Stimulated activated CD8-positive, alpha-beta memory T cell treated with anti-CD3 and anti-CD28 coated beads, Interleukin-2, amount 100 ng/mL, for 1 hour (primary cell): ENCODE measurements at regions not wholly inside any gene's neighbourhood (a gene's known extent, or its start where the extent isn't known, plus 50 kb on each side); places are given as distances from the start of the nearest gene placed in this dataset.
"Not testable (repeated sequence)": the region's sequence is repeated elsewhere in the genome, so short reads cannot be mapped to it uniquely, and the experiment has no call there.

Experiments
- DNase-seq, 2 donors: peaks; one replicate each; pipeline ENCODE4 v3.0.0-alpha.2; 2020; ENCODE audit warnings: low read depth in 2 of 2

DNA sequence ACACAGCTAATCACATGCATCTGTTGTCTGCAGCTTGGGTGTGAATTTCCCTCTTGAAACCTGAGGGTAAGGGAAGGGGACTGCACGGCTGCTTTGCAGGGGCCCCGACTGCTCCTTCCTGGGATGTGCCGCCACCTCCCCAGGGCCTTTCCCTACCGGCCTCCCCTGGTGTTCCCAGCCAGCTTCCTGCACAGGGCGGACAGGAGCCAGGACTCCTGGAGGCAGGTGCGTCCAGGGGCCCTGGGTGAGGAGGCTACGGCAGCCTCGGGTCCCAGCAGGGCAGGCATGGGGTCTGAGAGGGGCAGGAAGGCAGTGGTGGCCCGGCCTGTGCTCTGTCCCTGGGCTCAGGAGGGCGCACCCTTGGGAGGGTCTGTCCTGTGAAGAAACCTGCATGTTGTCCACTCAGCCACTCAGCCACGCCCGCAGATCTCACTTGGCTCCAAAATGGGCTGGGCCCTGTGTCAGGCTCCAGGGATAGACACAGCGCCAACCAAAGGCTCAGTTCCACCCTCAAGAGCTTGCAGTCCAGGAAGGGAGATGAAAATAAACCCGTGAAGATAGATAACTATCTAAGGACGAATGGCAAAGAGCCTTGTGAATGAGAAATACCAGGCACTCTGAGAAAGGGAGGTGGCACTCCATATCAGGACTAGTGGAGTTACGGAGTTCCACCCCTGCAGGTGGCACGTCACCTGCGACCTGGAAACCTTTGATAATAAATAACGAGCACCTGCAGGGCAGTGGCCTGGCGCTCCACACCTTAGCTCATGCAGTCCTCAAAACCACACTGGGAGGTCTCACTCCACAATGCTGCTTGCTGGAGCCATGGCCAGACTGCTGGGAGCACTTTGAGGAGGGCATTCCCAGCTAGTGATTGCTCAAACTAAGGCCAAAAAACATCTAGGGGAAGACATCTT lies 427.4 kb downstream of the AACS start:
- DNase-seq, result no peak

DNA sequence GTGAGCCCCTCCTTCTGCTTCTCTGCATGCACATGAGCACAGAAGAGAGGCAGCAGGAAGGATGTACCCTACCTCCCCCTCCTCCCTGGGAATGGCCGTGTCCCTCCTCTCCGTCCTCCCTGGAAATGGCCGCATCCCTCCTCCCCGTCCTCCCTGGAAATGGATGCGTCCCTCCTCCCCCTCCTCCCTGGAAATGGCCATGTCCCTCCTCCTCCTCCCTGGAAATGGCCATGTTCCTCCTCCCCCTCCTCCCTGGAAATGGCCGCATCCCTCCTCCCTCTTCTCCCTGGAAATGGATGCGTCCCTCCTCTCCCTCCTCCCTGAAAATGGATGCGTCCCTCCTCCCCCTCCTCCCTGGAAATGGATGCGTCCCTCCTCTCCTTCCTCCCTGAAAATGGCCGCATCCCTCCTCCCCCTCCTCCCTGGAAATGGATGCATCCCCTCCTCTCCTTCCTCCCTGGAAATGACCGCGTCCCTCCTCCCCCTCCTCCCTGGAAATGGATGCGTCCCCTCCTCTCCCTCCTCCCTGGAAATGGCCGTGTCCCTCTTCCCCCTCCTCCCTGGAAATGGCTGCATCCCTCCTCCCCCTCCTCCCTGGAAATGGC lies 428.6 kb downstream of the AACS start:
- no peak for DNase-seq

DNA sequence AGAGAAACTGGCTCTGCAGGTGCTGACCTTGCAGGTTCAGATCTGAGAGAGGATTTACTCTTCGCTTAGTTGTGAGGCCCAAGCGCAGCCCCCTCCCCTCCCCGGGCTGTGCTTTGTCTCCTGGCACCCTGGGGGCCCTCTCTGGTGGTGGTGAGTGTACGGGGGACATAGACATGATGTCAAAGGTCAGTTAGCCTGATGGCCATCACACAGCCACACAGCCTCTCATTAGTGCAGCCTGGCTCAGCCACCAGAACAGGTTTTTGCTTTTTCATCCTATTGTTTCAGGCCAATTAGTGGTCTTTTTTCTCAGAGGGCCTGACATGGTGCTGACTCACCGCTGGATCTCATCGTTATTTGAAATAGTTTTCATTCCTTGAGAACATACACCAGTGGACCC lies 437.9 kb downstream of the AACS start:
- DNase-seq, result no peak

DNA sequence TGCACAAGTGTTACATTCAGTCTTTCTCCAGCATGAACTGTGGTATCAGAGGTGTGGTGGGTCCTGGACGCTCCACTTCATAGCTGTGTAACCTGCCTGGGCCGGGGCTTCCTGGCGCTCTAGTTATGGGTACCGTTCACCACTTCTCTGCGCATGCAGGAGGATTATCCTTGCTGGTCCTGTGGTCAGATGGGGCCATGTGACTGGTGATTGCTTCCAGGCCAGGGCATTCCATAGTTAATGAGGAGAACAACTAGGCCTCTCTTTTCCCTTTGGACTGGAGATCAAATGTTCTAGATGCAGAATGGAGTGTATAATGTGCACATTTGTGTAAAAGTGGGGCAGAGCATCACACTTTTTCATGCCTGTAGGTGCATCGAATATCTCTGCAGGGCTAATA lies 444.0 kb downstream of the AACS start:
- DNase-seq, result no peak

DNA sequence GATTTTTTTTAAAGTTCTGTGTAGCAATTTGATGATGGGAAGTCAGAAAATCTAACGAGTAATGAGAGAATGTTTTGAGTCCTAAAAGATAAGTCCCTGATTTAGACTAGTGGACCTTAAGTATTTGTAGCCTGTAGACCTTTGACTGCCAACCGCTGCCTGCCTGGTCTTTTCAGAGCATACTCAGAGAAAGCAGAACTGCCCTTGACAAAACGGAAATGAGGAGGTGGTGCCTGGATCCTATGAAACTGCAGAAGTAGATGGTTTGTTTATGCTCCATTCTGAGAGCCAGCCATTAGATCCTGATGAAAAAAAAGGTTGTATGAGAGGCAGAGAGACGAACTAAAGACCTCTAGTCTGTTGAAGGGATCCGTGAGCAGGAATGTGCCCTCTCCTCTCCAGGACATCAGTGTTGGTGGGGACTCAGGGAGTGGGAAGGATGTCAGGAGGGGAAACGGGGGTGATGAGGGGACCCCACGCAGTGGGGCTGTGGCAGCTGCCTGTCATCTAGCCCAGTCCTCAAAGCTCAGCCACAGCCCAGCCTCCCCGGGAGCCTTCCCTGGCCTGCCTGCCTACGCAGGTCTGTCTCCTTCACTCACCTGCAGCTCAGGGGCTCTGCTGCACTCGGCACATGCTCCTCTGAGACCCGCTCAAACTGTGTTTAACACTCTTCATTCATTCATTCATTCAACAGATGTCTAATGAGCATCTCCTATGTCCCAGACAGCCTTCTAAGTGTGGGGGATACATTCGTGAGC lies 447.5 kb downstream of the AACS start:
- DNase-seq, result no peak

DNA sequence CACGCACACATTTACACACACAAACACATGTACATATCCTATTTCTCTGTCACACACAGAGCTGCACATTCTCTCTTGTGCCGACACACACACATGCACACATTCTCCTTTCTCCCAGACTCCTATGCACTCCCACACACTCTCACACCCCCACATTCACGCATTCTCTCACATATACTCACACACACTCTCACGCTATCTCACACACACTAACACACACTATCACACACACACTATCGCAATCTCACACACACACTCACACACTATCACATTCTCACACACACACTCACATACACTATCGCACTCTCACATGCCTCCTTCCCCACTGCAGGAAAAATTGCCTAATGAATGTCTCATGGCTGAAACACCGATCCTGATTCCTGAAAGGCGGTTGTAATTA lies 450.7 kb downstream of the AACS start:
- DNase-seq, result no peak

DNA sequence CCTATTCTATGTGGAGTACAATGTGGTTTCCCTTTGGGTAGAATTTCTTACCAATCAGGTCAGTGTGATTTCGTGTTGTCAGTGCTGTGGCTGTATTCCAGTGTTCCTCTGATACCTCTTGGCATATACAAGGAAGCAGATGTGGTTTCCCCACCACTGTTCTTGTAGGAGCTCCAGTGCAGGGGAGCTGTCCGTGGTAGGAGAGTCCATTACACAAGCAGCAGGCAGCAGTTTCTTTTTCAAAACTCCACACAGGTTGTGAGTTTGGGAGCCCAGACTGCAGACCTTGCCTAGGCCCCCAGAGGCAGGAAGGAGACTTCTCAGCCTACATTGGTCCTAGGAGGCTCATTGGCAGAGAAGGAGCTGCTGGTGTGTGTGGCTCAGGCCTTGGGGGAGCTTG lies 452.8 kb downstream of the AACS start:
- DNase-seq, result no peak

DNA sequence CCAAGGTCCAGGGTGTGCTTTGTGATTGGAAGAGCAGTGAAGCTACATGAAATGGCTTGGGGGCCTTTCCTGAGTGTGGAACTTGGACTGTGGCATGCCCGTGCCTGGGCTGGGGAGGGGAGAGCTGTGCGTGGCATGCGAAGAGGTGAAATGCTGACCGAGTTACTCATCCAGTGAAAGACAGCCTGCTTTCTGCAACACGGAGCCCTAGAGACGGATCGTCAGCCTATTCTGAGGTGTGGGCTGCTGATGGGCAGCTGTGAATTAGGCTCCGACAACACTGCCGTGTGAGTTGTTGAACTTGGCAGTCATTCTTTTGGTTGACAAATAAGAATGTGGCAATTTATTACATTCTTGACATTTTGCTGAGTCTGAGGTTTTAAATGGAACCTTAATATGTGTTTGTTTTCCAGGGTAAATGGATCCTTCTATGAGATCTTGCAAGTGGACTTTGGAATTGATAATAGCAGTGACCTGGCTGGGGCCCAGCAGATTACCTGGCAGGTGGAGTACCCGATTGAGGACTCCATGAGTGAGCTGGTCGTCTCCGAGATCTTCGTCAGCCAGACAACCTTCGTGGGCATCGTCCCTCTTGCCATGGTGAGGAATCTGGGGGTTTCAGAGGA lies 453.9 kb downstream of the AACS start:
- DNase-seq, result no peak

DNA sequence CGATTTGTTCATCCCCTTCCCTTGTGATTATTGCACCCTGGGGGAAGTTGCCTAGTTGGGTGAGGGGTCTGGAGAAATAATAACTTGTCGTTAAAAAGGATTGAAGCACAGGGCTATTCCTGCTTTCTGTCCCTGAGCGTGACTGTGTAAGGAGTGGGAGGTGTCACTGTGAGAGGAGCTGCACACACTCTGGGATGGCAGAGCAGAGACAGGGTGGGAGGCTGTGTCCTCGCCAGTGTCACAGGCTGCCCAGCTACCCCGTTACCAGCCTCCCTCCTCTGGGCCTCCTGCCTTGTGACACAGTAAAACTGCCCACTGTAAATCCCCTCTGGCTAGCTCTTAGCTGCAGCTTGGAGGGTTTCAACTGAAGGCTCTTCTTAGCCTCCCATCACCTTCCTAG lies 460.6 kb downstream of the AACS start:
- no peak for DNase-seq

DNA sequence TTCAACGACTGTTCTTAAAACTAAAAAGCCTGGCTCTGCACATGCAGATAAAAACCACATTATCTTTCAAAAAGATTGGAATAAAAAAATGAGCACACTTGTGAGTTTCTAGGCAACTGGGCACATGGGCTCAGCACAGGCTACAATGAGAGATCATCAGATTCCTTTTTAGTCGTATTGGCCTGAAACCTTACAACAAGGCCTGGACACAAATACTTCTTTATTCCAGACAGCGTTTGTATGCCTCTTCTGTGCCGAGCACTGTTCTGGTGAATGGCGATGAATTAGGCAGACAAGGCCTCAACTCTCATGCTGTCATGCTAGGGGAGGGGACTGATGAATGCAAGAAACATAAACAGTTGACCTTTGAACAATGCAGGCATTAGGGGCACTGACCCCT lies 463.0 kb downstream of the AACS start:
- DNase-seq, result no peak

DNA sequence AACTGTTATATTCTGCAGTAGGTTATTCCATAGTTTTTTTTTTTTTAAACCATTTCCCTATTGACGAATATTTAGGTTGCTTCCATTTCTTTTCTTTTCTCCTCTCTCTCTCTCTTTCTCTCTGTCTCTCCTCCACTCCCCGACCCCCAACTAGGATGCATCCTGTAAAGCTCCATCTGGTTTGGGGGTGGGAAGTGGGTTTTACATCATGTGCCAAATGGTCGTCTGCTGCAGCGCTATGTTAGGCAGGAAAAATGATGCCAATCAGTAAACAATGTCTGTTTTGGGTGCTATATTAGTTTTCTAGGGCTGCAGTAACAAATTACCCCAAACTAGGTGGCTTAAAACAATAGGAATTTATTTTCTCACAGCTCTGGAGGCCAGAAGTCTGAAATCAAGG lies 465.0 kb downstream of the AACS start:
- no peak for DNase-seq

DNA sequence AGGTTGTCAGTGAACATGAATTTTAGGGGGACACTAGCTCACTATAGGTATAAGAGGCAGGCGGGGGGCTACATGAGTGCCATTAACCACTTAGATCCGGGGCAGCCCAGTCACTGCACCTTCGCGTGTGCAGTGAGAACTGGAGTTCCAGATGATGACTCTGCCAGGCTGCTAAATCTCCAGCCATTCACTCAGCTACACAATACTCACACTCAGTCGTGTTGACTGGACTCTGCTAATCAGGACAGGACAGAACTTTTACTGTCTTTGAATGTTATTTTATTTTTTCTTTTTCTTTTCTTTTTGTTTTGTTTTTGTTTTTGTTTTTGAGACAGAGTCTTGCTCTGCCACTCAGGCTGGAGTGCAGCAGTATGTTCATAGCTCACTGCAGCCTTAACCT lies 465.6 kb downstream of the AACS start:
- no peak for DNase-seq

DNA sequence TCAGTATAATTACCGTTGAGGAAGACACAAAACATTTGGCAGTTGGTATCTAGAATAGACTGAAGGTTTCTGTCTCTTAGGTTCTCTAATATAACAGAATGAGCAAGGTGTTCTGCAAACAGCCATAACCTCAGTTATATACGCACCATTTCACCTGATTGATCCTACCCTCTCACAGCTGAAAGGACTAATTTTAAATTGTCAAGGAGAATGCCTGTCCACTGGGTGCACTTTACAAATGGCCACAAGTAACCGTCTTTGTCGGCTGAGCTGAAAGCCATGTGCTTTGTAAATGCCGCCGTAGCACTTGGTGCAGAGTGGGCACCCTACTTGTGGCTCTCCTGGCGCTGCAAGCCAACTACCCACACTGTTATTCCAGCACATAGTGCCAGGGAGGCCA lies 466.3 kb downstream of the AACS start:
- DNase-seq, result no peak

DNA sequence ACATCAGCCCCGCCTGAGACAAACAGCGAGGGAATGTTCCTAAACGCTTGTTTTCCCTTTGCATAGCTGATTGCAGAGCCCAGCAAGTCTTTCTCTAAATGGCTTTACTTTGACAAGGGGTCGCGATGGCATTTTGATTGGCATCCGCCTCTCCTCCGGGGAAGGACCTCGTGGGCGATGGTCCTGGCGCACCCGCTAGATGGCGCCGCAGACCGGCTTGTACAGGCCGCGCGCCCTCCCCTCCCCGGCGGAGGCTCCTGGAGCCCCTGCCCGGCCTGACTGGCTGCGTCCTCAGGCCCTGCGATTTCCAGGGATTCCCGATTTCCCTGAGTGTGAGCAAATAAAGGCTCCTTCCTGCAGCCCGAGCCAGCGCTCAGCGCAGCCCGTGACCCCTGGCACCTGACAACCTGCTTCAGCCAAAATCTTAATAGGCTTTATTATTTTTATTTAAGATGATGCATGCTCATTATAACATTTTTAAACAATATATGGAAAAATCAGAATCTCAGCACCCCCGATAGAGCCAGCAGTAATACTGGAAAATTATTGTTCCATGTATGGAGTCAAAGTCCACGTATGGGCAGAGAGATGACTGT lies 468.3 kb downstream of the AACS start:
- no peak for DNase-seq

DNA sequence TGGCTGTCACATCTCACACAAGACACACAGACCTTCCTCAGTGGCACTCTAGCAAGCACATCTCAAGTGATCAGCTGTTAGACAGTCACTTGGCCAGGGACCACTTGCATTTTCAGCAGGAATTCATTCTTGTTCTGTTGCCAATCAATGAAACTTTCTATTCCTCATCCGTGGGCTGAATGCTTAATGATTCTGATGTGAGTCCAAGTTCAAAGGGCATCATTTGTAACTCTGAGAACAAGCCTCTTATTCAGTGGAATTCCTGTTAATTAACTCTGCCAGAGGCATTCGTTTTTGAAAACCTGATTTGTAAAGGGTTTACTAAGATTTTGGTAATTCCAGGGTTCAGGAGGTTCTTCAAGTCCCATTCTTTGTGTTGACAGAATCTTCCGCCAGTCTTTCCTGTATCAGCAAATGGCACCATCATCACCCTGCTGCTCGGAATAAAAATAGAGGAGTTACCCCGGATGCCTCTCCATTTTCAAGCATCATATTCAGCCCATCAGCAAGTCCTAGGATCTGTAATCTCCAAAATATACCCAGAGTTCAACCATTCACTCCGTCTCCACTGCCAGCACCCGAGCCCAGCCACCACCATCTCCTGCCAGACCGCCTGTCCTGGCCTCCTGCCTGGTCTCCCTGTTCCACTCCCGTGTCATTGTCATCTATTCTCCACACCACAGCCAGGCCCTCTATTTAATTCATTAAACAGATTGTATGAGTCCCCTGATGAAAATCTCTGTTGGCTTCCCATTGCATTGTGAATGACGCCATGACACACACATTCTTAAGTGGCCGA lies 473.4 kb downstream of the AACS start:
- DNase-seq, result no peak

DNA sequence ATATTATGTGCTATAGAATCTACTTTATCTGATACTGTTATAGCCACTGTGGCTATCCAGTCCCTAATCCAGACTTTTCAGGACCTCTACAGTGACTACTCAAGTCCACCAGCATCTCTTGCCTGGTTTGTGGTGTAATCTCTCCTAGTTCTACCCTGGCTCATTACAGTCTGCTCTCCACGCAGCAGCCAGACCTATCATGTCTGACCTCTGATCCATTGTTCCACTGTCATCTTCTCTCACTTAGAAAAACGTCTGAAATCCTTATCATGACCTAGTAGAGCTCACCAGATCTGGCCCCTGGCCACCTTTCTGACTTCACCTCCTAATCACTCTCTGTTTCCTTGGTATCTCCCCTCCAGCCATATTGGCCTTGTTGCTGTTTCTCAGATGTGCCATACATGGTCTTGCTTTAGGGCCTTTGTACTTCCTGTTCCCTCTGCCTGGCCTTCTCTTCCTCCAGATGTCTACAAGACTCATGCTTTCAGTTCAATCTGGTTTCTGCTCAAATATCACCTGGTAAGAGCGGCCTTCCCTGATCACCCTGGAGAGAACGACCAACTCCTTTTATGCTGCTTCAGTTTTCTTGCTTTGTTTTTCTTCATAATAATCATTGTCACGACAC lies 475.5 kb downstream of the AACS start:
- DNase-seq, result no peak

DNA sequence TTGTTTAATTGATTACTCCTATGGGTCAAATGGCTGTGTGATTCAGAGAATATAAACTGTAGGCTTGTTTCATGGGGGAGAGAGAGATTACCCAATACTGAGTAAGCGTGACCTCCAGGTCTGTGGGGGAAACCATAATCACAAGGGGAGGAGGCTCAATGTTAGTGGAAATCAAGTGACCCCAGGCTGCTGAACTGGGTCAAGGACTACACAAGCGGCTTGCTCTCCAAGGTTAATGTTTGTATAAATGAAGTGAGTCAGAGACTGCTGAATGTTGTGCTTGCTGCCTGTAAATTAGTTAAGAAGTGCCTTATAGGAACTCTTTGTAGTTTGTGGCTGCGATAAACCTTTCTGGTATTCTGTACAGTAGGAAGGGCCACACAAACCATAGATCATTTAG lies 479.7 kb downstream of the AACS start:
- no peak for DNase-seq

DNA sequence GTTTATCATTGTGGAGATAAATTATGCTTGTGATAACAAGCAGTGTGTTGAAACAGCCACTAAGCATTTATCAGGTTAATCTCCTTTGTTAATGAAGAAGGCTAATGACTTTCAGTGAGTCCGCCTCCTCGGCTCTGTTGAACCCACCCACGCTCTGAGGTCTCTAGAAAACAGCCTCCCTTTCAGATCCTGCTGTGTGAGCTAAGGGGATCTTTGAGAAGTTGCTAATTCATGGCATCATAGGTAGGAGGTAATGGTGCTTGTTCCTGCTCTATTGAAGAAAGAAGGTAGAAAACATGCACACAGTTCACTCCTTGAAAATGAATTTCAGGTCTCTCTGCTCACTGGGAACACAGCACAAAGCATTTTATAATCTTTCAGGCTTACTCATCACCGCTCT lies 483.9 kb downstream of the AACS start:
- DNase-seq, result no peak

DNA sequence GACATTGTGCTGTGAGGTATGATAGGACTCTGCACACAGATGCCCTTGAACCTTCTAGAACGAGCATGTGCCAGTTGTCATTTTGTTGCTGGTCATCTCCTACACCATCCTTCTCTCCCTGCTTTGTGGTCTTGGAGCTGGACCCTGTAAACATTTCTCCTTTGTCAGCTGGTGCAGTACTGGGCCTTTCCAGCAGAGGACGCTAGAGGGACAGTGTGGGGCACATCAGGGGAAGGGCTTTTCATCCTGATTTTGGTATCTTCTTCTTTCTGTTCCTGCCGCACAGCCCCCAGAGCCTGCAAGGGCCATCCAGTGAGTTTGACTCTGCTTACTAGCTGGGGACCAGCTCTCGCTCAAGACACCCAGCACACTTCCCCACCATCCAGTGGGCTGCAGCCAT lies 484.6 kb downstream of the AACS start:
- DNase-seq, result no peak

DNA sequence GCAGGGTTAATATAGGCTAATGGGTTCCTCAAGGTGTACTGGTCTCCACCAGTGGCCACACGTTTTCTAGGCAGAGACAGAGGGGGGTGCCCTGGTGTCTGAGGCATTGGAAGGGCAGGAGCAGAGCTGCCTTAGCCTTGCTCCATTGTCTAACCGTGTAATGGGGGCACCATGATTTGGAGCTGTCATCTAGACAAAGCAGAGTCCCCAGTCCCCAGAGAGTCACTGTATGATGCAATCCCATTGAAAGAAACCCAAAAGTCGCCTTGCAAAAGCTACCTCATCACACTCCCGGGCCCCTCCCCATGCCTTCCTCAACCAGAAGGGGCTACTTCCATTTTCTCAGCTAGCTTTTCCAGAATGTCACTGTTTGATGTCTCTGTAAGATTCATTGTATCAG lies 487.1 kb downstream of the AACS start:
- no peak for DNase-seq

DNA sequence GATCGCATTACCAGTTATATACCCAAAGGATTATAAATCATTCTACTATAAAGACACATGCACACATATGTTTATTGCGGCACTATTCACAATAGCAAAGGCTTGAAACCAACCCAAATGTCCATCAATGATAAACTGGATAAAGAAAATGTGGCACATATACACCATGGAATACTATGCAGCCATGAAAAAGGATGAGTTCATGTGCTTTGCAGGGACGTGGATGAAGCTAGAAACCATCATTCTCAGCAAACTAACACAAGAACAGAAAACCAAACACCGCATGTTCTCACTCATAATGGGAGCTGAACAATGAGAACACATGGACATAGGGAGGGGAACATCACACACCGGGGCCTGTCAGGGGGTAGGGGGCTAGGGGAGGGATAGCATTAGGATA lies 495.8 kb downstream of the AACS start:
- DNase-seq, result not testable (repeated sequence)
